HCT116 (cell line): ENCODE measurements at regions not wholly inside any gene's neighbourhood (a gene's known extent, or its start where the extent isn't known, plus 50 kb on each side); places are given as distances from the start of the nearest gene placed in this dataset.

Experiments
- ATAC-seq: fragments of 200-7000 bp; cut with Tn5 transposase; 2 replicates; pipeline ENCODE4 v1.9.1; 2020; ENCODE audit warnings: mild to moderate bottlenecking, moderate library complexity
- BruUV-seq: library from RNA; stranded (reverse); fragments of 400-500 nt; replicated peaks from 2 replicates; lab custom pipeline; 2021; lab: Mats Ljungman, UMichigan
- CTCF ChIA-PET: fragments of 300-600 bp; sonication (Branson Sonifier 250); formaldehyde crosslinking; loops from one replicate; lab custom pipeline; 2021; ENCODE audit warnings: antibody characterized with exemption; lab: Charles Lee
- POLR2A ChIA-PET: fragments of 300-600, 350-600 bp; sonication (Branson Sonifier 250); formaldehyde crosslinking; loops from one replicate; lab custom pipeline; 2021; ENCODE audit warnings: antibody characterized with exemption; lab: Charles Lee
- RAD21 ChIA-PET, 2 experiments: fragments of 300-600 bp; sonication (Branson Sonifier 250); formaldehyde crosslinking; loops; one replicate each; lab custom pipeline; 2023; ENCODE audit warnings: low total read pairs in 2 of 2; ENCODE audit not compliant: uncharacterized antibody in 2 of 2, unreplicated experiment in 2 of 2, low non-redundant PET in 1 of 2; lab: Charles Lee
- DNase-seq: peaks from one replicate; pipeline ENCODE4 v3.0.0-alpha.2; 2010; ENCODE audit warnings: low read depth, low spot score
- H2AFZ ChIP-seq: fragments of 200-600 bp; shearing (Covaris generic), sonication (generic); 2 replicates; pipeline ENCODE4 v1.6.1; 2017; ENCODE audit warnings: low read depth, mixed run types, mixed read lengths, antibody characterized with exemption, low read length; ENCODE audit not compliant: poor library complexity, severe bottlenecking
- H3K27ac ChIP-seq: 2 replicates; pipeline ENCODE4 v1.5.1; 2012; ENCODE audit warnings: low read depth, low read length
- H3K27me3 ChIP-seq: fragments of 200-600 bp; sonication (generic); 2 replicates; pipeline ENCODE4 v1.6.1; 2016; ENCODE audit warnings: mixed run types, low read length, mixed read lengths; ENCODE audit not compliant: insufficient read depth
- H3K36me3 ChIP-seq, 2 experiments: fragments of 200-500 bp in 1 of 2; fragments of 200-600 bp in 1 of 2; sonication (Bioruptor generic) in 1 of 2; sonication (generic) in 1 of 2; 2 replicates each; pipeline versions ENCODE4 v1.5.1 to v1.6.1; 2014 to 2016; ENCODE audit warnings: low read length in 2 of 2, inconsistent platforms in 1 of 2, mixed read lengths in 1 of 2, mixed run types in 1 of 2; ENCODE audit not compliant: insufficient read depth in 2 of 2, control insufficient read depth in 1 of 2
- H3K4me1 ChIP-seq, 2 experiments: fragments of 200-600 bp in 1 of 2; sonication (generic) in 1 of 2; 2 replicates each; pipeline versions ENCODE4 v1.5.1 to v1.6.1; 2012 to 2017; ENCODE audit warnings: low read length in 2 of 2, inconsistent platforms in 1 of 2, mild to moderate bottlenecking in 1 of 2, mixed read lengths in 1 of 2, mixed run types in 1 of 2, moderate library complexity in 1 of 2; ENCODE audit not compliant: insufficient read depth in 2 of 2, control insufficient read depth in 1 of 2
- H3K4me2 ChIP-seq: fragments of 200-600 bp; sonication (generic); 2 replicates; pipeline ENCODE4 v1.6.1; 2017; ENCODE audit warnings: mixed run types, low read length, mixed read lengths
- H3K4me3 ChIP-seq, 2 experiments: fragments of 200-600 bp in 1 of 2; sonication (generic) in 1 of 2; replicated peaks in 1 of 2; 2 replicates each; pipeline ENCODE4 v1.5.1; 2011 to 2016; ENCODE audit warnings: low read length in 2 of 2, control low read depth in 1 of 2, low read depth in 1 of 2, mild to moderate bottlenecking in 1 of 2, mixed read lengths in 1 of 2, mixed run types in 1 of 2
- H3K79me2 ChIP-seq: fragments of 200-600 bp; sonication (generic); 2 replicates; pipeline ENCODE4 v1.6.1; 2017; ENCODE audit warnings: mild to moderate bottlenecking, mixed run types, low read length, moderate library complexity, mixed read lengths; ENCODE audit not compliant: insufficient read depth
- H3K9ac ChIP-seq: fragments of 200-600 bp; sonication (generic); 2 replicates; pipeline ENCODE4 v1.6.1; 2016; ENCODE audit warnings: low read length, mixed read lengths
- H3K9me2 ChIP-seq: fragments of 200-600 bp; sonication (generic), shearing (Covaris generic); 2 replicates; pipeline ENCODE4 v1.6.1; 2017; ENCODE audit warnings: mixed run types, mild to moderate bottlenecking, moderate library complexity; ENCODE audit not compliant: insufficient read depth
- H3K9me3 ChIP-seq, 2 experiments: fragments of 200-500 bp in 1 of 2; fragments of 200-600 bp in 1 of 2; sonication (Bioruptor generic) in 1 of 2; sonication (generic) in 1 of 2; 2 replicates each; pipeline ENCODE4 v1.6.1; 2014 to 2017; ENCODE audit warnings: low read length in 2 of 2, mixed read lengths in 2 of 2, inconsistent platforms in 1 of 2, low read depth in 1 of 2, mild to moderate bottlenecking in 1 of 2, mixed run types in 1 of 2, moderate library complexity in 1 of 2; ENCODE audit not compliant: control insufficient read depth in 1 of 2, insufficient read depth in 1 of 2
- H4K20me1 ChIP-seq: fragments of 200-600 bp; sonication (generic), shearing (Covaris generic); 2 replicates; pipeline ENCODE4 v1.6.1; 2017; ENCODE audit warnings: mixed run types, mild to moderate bottlenecking, moderate library complexity; ENCODE audit not compliant: insufficient read depth
- ATF3 ChIP-seq: IDR thresholded peaks from 2 replicates; pipeline ENCODE4 v1.6.1; 2012
- CEBPB ChIP-seq: IDR thresholded peaks from 2 replicates; pipeline ENCODE4 v1.6.1; 2012; ENCODE audit warnings: low read depth
- CTCF ChIP-seq, 3 experiments: fragments of 200-600 bp in 1 of 3; sonication (generic) in 1 of 3; IDR thresholded peaks in 2 of 3; conservative IDR thresholded peaks in 1 of 3; 2 replicates each; pipeline ENCODE4 v1.5.1; 2012 to 2017; ENCODE audit warnings: low read depth in 2 of 3, low read length in 2 of 3, antibody characterized with exemption in 1 of 3, borderline replicate concordance in 1 of 3, control low read depth in 1 of 3, mild to moderate bottlenecking in 1 of 3, mixed read lengths in 1 of 3, mixed run types in 1 of 3, moderate library complexity in 1 of 3; ENCODE audit not compliant: insufficient read depth in 1 of 3
- ELF1 ChIP-seq: IDR thresholded peaks from 2 replicates; pipeline ENCODE4 v1.6.1; 2012; ENCODE audit warnings: low read depth, borderline replicate concordance
- EZH2 ChIP-seq: fragments of 200-600 bp; sonication (generic); IDR thresholded peaks from 2 replicates; pipeline ENCODE4 v1.6.1; 2017; ENCODE audit warnings: antibody characterized with exemption, mixed run types
- EZH2phosphoT487 ChIP-seq: fragments of 200-600 bp; IDR thresholded peaks from 2 replicates; pipeline ENCODE4 v1.6.1; 2018; ENCODE audit warnings: antibody characterized with exemption, borderline replicate concordance
- JUND ChIP-seq: IDR thresholded peaks from 2 replicates; pipeline ENCODE4 v1.6.1; 2012
- MAX ChIP-seq: IDR thresholded peaks from 2 replicates; pipeline ENCODE4 v1.6.1; 2012
- POLR2A ChIP-seq: IDR thresholded peaks from 2 replicates; pipeline ENCODE4 v1.7.0; 2011; ENCODE audit warnings: borderline replicate concordance; ENCODE audit not compliant: insufficient read depth, insufficient read length; ENCODE audit errors: extremely low read depth
- SIN3A ChIP-seq: IDR thresholded peaks from 2 replicates; pipeline ENCODE4 v1.6.1; 2012; ENCODE audit warnings: low read depth
- SP1 ChIP-seq: IDR thresholded peaks from 2 replicates; pipeline ENCODE4 v1.6.1; 2012; ENCODE audit warnings: low read depth
- SRF ChIP-seq: IDR thresholded peaks from 2 replicates; pipeline ENCODE4 v1.6.1; 2012; ENCODE audit warnings: low read depth
- TCF7L2 ChIP-seq: IDR thresholded peaks from 2 replicates; pipeline ENCODE4 v1.7.0; 2011; ENCODE audit warnings: borderline replicate concordance, inconsistent platforms; ENCODE audit not compliant: insufficient read depth, insufficient read length; ENCODE audit errors: extremely low read depth
- YY1 ChIP-seq: IDR thresholded peaks from 2 replicates; pipeline ENCODE4 v1.6.1; 2011; ENCODE audit warnings: low read length, low read depth, moderate library complexity, mild to moderate bottlenecking; ENCODE audit not compliant: insufficient replicate concordance; ENCODE audit errors: extremely low read depth
- ZBTB33 ChIP-seq: IDR thresholded peaks from 2 replicates; pipeline ENCODE4 v1.6.1; 2011; ENCODE audit warnings: mild to moderate bottlenecking, low read length, moderate library complexity; ENCODE audit not compliant: insufficient replicate concordance; ENCODE audit errors: extremely low read depth
- ZFX ChIP-seq: fragments of 450-650 bp; IDR thresholded peaks from 2 replicates; pipeline ENCODE4 v1.6.1; 2017
- ZNF274 ChIP-seq: fragments of 200-500 bp; sonication (Bioruptor generic); IDR thresholded peaks from 2 replicates; pipeline ENCODE4 v1.6.1; 2014; ENCODE audit warnings: mild to moderate bottlenecking, low read depth, low read length, inconsistent platforms
- intact Hi-C: fragments of 100-400 bp; cut with micrococcal nuclease; formaldehyde crosslinking; loops from 2 replicates; pipeline ENCODE4 v1.10.0; 2022

GRCh38 chr17:13240851-13241250 lies 223.0 kb upstream of the ELAC2 start:
- no peak overlapping the region for H3K4me2 ChIP-seq
- H3K36me3 ChIP-seq, result no peaks in the 10 kb centered on the region
- no peak overlapping the region for H3K27ac ChIP-seq
- peaks cover 25% of the 10 kb centered on the region for H3K27me3 ChIP-seq
- no peaks in the 10 kb centered on the region for H3K4me1 ChIP-seq
- no peak overlapping the region for H3K9ac ChIP-seq
- no peaks in the 10 kb centered on the region for H3K79me2 ChIP-seq
- BruUV-seq, result no TSS peak
- TF ChIP-seq MAX (no peak), EZH2phosphoT487 (no peak), EZH2 (no peak), CEBPB (no peak), SP1 (no peak), ATF3 (no peak), ZBTB33 (no peak), TCF7L2 (no peak), ELF1 (no peak), ZNF274 (no peak), ZFX (no peak), JUND (no peak), CTCF (IDR thresholded peaks at IDR 0.05 in 2 of 3, conservative IDR thresholded peaks at IDR 0.05 in 1 of 3; ENCODE audit: borderline replicate concordance in 1 of 3, insufficient read depth in 1 of 3, low read depth in 2 of 3, low read length in 2 of 3) (no peak), YY1 (no peak), POLR2A (no peak), SRF (no peak), SIN3A (no peak)
- TF ChIP-seq, all 23 proteins: peak for 0
- CTCF ChIA-PET, result no interaction called here
- ATAC-seq (no peak), DNase-seq (no peak)
- Histone ChIP-seq H3K9me3 (no peaks in the 10 kb centered on the region), H2AFZ (no peak overlapping the region), H3K4me3 (no peak overlapping the region), H4K20me1 (no peaks in the 10 kb centered on the region), H3K9me2 (no peaks in the 10 kb centered on the region)
- RAD21 ChIA-PET, result no interaction called here
- POLR2A ChIA-PET, result no interaction called here
- intact Hi-C loops, result no loop called here
